BE2C (cell line): ENCODE measurements at regions not wholly inside any gene's neighbourhood (a gene's known extent, or its start where the extent isn't known, plus 50 kb on each side); places are given as distances from the start of the nearest gene placed in this dataset.

ENCODE experiments used
- DNase-seq: peaks from one replicate; pipeline ENCODE4 v3.0.0-alpha.2; 2020
- H3K27me3 ChIP-seq: fragments of 250-450 bp; sonication (Bioruptor Pico); 2 replicates; pipeline ENCODE4 v1.5.1; 2020; ENCODE audit warnings: mild to moderate bottlenecking
- H3K36me3 ChIP-seq: fragments of 250-450 bp; sonication (Bioruptor Pico); 2 replicates; pipeline ENCODE4 v1.5.1; 2020; ENCODE audit warnings: mild to moderate bottlenecking
- H3K4me1 ChIP-seq: fragments of 250-450 bp; sonication (Bioruptor Pico); 2 replicates; pipeline ENCODE4 v1.5.1; 2020
- H3K4me3 ChIP-seq: 2 replicates; pipeline ENCODE4 v1.5.1; 2011; ENCODE audit warnings: low read depth, low read length
- H3K9me3 ChIP-seq: fragments of 250-450 bp; sonication (Bioruptor Pico); 2 replicates; pipeline ENCODE4 v1.5.1; 2020
- CTCF ChIP-seq: IDR thresholded peaks from 2 replicates; pipeline ENCODE4 v1.5.1; 2012; ENCODE audit warnings: mild to moderate bottlenecking, low read depth, low read length

GRCh38 chr4:163967263-163967662, 472.8 kb downstream of the TMA16 start:
- DNase-seq: no peak
- H3K4me1 ChIP-seq: no peaks in the 10 kb centered on the region
- H3K27me3 ChIP-seq: no peaks in the 10 kb centered on the region
- no peaks in the 10 kb centered on the region for H3K36me3 ChIP-seq
- TF ChIP-seq CTCF: no peak
- no peak overlapping the region for H3K4me3 ChIP-seq
- no peaks in the 10 kb centered on the region for H3K9me3 ChIP-seq

GRCh38 chr4:163967710-163968109, 473.2 kb downstream of the TMA16 start:
- DNase-seq: no peak
- H3K9me3 ChIP-seq: no peaks in the 10 kb centered on the region
- H3K4me1 ChIP-seq: no peaks in the 10 kb centered on the region
- no peak overlapping the region for H3K4me3 ChIP-seq
- no peak for TF ChIP-seq CTCF
- H3K36me3 ChIP-seq: no peaks in the 10 kb centered on the region
- no peaks in the 10 kb centered on the region for H3K27me3 ChIP-seq

- Histone ChIP-seq H3K9me3 (no peaks in the 10 kb centered on the region), H3K4me1 (no peaks in the 10 kb centered on the region), H3K4me3 (no peak overlapping the region), H3K36me3 (no peaks in the 10 kb centered on the region), H3K27me3 (no peaks in the 10 kb centered on the region)
- TF ChIP-seq CTCF: no peak
- DNase-seq: no peak
These were observed 474.8 kb downstream of the TMA16 start for GRCh38 chr4:163969291-163969690.

- Histone ChIP-seq H3K4me1 (no peaks in the 10 kb centered on the region), H3K9me3 (no peaks in the 10 kb centered on the region), H3K27me3 (no peaks in the 10 kb centered on the region), H3K36me3 (no peaks in the 10 kb centered on the region), H3K4me3 (no peak overlapping the region)
- DNase-seq: no peak
- TF ChIP-seq CTCF: no peak
These were observed 482.1 kb downstream of the TMA16 start for GRCh38 chr4:163976588-163976987.

GRCh38 chr4:163988391-163988790, 493.9 kb downstream of the TMA16 start:
- H3K36me3 ChIP-seq: no peaks in the 10 kb centered on the region
- H3K4me1 ChIP-seq: no peaks in the 10 kb centered on the region
- TF ChIP-seq CTCF: no peak
- H3K9me3 ChIP-seq: no peaks in the 10 kb centered on the region
- no peak for DNase-seq
- no peaks in the 10 kb centered on the region for H3K27me3 ChIP-seq
- H3K4me3 ChIP-seq: no peak overlapping the region

- H3K4me3 ChIP-seq: no peak overlapping the region
- no peak for DNase-seq
- no peaks in the 10 kb centered on the region for H3K27me3 ChIP-seq
- H3K36me3 ChIP-seq: no peaks in the 10 kb centered on the region
- no peaks in the 10 kb centered on the region for H3K4me1 ChIP-seq
- no peak for TF ChIP-seq CTCF
- H3K9me3 ChIP-seq: no peaks in the 10 kb centered on the region
These were observed 494.4 kb downstream of the TMA16 start for GRCh38 chr4:163988865-163989264.
